GM21447 (cell line): ENCODE measurements at regions not wholly inside any gene's neighbourhood (a gene's known extent, or its start where the extent isn't known, plus 50 kb on each side); places are given as distances from the start of the nearest gene placed in this dataset.

Source experiments
- ATAC-seq: cut with Tn5 transposase; IDR thresholded peaks from one replicate; pipeline ENCODE4 v1.9.1; 2021; ENCODE audit not compliant: unreplicated experiment

DNA sequence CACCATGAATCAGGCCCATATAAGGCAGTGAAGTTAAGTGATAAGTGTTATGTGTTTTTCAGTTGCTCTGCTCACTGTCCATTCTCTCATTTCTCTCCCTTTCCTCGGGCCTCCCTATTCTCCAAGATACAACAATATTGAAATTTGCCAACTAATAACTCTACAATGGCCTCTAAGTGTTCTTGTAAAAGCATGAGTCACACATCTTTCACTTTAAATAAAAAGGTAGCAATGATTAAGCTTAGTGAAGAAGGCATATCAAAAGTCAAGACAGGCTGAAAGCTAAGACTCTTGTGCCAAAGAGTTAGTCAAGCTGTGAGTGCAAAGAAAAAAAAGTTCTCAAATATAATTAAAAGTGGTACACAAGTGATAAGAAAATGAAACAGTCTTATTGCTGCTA, 675.4 kb downstream of the OTOL1 start:
- no peak for ATAC-seq

DNA sequence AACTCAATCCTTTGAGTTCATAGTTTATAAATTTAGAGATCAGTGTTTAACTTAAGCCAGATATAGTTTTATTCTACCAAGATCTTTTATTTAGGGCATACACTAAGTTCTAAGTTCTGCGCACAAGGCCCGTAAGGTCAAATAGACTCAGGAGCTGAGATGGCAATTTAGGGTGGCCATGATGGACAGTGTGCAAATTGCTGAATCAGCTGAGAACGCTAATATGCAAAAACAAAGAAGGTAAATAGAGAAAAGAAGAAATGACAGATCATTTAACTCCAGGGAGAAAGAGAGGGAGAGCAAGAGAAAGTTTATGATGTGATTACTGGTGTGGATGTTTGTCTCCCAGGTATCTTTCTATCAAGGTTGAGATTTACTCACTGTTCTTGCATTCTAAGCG, 678.5 kb downstream of the OTOL1 start:
- no peak for ATAC-seq

DNA sequence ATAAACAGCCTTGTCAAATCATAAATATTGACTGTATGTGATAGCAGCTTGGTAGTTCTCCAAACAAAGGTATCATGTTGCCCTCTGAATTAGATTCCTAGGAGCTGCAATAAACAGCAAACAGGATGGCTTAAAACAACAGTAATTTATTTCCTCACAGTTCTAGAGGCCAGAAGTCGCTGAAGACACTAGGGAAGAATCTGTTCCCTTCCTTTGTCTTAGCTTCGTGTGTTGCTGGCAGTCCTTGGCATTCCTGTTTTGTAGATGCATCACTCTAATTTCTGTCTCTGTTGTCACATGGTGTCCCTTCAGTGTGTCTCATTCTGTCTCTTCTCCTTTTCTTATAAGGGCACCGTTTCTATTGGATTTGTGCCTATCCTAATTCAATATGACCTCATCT, 679.3 kb downstream of the OTOL1 start:
- no peak for ATAC-seq

DNA sequence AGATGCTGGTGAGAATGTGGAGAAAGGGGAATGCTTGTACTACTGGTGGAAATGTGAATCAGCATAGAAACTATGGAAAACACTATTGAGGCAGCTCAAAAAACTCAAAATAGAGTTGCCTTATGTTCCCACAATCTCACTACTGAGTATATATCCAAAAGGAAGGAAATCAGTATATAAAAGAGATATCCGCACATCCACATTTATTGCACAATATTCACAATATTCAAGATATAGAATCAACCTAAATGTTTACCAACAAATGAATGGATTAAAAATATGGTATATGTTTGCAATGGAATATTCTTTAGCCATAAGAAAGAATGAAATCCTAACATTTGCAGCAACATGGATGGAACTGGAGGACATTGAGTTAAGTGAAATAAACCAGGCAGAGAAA, 686.8 kb downstream of the OTOL1 start:
- no peak for ATAC-seq

DNA sequence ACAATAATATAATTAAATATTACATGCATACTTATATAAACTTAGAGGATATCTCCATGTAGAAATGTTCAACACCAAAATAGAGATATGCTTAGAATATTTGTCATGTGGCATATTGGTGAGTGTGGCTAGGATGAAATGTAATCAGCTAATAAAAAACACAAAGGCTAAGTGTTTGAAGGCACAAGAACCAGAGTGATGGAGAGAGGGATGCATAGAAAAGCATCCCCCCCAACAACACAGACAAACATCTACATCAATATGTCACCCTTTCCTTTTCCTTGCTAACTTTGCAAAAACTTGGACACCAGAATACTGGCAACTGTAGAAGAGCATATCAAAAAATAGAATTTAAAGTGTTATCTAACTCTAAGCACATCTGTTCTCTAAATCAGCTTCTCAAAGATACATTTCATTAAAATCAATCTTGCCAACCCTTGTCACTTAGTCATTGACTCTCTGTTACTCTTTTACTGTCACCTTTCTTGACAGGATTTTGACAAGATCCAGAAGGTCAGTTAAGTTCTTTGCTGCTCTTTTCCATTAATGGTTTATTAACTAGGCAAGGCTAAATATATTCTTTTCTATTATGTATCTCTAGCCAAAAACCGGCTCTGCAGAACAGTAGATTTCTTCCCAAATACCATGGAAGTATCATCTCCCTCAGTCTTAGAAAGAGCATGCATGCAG, 695.9 kb downstream of the OTOL1 start:
- ATAC-seq = no peak

DNA sequence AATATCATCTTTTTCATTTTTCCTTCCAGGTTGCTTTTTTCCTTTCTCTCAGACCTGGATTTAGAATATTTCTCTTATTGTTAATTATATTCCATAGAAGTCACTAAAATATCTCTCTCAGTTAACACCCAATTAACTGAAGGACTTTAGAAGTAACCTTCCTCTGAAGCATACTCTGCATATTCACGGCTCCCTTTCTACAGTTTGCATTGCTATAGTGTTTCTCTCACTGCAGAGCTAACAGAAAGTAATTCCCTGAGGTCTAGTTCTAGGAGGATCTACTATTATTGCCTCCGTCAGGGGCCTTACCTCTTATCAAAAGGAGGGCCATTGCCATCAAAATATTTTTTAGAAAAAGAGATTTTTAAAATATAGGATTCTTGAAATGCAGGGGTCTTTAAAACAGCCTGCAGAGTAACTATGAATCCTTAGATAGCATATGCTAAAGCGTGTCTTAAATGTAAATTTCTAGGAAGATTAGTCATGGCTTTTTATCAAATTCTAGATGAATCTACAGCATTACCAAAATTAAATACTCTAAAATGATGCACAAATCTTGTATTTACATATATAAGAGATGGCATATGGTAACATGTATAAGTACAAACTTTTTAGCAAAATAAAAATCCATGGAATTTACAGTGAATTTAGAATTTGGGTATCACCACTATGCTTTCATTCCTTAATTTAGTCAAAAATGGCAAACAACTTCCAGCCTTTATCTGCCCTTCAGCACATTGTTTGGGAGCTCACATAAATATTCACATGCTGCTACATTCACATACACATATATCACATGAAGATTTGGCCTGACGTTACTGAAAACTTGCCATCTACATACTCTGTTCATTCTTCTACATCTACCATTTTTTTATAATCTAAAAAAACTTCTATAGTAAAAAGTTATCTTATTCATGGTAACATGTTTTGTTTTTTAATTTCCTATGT, 696.8 kb downstream of the OTOL1 start:
- ATAC-seq = no peak

DNA sequence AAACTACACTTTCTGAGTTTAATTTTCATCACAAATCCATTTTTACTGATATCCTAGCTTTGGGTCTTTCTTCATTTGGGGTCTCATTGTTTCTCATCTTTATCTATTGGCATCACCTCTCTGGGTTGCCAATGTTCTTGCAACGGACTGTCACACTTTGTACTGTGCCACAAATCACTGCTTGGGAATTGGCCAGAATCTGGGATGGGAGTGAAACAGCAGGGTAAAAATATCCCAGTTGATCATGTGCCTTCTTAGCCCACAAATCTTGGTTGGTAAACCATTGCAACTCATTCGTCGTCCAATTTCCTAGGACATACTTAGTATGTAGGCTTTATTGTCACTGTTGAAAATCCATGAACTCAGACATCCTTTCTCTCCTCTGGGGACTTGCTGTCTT, 698.5 kb downstream of the OTOL1 start:
- no peak for ATAC-seq

DNA sequence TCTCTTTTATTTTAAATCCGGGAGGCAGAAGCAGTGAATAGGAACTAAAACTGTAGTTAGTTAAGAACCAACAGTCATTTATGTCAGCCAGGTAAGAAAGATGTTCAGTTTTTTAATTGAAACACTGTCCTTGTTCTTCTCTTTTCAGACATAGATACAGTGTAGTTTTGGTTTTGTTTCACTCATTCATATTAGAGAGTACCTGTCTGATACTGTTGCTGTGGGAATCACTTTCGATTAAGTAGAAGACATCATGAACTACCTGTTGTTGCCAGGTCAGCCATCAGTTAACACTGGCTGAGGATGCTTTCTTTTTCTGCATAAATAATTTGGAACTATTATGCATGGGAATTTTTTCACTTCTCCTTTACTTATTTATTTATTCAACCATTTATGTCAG, 700.4 kb downstream of the OTOL1 start:
- no peak for ATAC-seq

DNA sequence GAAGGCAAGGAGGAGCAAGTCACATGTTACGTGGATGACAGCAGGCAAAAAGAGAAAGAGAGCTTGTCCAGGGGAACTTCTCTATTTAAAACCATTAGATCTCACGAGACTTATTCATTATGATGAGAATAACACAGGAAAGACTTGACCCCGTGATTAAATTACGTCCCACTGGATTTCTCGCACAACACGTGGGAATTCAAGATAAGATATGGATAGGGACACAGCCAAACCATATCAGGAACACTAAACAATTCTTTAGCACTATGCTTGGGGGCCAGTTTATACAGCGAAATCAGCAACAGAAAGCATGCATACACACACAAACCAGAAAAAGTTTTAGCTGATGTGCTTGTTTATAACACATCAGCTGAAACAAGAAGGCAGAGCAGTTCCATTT, 704.2 kb downstream of the OTOL1 start:
- ATAC-seq = no peak

DNA sequence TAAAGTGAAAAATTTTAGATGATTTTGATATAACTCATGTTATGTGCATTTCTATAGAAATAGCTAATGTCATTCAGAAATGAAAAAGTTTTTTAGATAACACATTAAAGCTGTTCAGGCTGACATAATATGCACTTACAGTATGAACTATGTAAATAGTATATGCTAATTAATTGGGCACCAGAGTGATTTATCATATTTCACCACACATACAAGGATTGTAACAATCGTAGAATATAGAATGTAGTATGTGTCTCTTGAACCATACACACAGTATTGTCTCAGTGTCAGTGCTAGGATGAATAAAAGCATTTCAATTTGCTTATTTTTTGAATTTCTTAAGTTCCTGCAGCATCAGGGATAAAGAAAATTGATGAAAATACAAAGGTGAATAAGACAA, 710.0 kb downstream of the OTOL1 start:
- ATAC-seq = no peak

DNA sequence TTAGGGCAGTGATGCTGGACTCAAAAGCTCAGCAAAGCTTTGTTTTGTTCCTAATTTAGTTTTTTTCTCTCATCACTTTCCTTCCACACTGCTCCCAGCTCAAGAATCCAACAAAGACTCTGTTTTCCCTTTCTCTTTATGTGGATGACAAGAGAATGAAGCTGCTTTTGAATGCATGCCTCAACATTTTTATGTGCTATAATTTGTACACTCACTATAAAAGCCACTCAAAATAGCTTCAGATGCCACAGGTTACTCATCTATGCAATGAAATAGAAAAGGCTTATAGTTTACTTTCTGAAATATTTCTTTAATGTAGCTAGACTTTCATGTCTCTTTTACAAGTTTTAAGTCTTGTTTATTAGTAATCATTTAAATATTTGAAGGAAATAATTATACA, 714.9 kb downstream of the OTOL1 start:
- ATAC-seq = no peak

DNA sequence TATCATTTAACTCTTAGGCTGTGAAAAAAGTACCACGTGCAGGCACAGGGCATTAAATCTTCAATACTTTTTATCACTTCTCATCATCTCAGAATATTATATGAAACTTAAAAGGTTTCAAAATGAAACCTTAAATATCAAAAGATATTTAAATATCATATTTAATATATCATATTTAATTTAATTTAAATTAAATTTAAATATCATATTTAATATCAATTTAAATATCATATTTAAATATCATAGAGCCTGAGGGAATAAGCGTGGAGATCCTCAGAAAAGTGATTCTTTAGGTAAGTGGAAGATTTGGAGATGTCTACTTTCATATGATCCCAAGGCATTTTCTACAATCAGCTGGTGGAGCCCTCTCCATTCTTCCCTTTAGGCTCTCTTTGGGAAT, 716.6 kb downstream of the OTOL1 start:
- no peak for ATAC-seq

DNA sequence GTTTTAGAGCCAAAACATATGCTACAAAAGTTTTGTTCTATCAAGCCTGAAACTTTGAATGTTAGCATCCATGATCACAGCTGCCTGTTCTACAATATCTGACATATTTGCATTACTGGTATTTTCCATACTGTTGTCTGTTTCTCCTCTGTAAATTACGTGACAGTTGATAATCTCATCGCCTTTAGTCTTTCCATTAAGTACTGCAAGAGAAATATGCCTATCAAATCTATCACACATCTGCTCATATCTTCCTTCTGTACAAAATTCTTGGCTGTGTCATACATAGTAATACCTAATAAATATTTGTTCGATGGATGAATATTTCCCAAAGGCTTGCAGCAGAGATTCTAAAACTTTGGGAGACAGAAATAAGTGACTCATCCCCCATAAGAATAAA, 717.3 kb downstream of the OTOL1 start:
- ATAC-seq = no peak

DNA sequence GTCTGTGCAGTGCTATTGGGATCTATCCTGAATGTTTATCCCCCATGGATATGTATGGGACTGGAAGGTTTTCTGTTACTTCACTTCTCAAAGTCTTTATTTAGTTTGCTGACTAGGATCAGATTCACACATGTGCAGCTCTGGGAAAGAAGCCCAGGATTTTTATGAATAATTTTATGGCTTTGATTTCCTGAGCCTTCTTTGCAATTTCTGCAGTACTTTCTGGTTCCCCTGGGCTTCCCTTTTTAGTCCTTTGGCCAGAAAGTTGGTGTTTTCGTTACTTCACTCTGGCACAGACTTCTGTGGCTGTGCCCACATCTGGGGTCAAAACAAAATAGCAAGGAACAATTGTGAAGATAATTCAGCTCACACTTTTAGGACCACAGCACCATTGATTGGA, 721.0 kb downstream of the OTOL1 start:
- ATAC-seq = no peak

DNA sequence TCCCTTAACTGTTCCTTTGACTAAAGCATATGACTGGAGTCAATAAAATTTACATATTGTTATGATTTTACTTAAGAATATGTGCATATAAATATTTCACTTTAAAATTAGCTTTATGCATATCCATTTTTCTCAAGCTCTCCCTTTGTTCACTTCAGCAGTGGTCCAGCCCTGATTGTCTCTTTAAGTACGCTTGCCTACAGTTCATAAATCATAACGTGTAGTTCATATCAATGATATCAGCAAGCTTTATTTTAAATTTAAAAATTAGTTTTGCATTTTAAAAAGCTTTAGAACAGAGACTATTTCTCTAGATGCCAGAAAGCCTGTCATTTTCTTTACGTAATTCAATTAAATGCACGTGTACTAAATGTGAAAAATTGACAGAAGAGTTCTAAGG, 721.9 kb downstream of the OTOL1 start:
- no peak for ATAC-seq

DNA sequence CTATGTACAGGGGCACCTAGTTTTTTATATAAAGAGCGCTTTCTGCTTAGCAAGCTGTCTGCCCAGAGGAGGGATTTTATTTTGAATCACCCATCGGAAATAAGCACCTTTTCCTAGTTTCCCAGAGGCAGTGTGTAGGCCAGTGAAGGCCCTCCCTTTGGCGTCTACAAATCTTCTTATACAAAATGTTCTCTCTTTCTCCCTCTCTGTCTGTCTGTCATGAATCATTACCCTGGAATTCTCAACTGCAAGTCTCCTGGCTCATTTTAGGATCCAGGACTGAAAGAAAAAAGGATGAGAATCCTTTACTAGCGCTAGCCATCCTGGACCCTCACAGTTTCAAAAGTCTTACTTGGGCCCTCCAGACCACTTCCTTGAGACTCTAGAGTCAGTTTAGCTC, 728.1 kb downstream of the OTOL1 start:
- no peak for ATAC-seq

DNA sequence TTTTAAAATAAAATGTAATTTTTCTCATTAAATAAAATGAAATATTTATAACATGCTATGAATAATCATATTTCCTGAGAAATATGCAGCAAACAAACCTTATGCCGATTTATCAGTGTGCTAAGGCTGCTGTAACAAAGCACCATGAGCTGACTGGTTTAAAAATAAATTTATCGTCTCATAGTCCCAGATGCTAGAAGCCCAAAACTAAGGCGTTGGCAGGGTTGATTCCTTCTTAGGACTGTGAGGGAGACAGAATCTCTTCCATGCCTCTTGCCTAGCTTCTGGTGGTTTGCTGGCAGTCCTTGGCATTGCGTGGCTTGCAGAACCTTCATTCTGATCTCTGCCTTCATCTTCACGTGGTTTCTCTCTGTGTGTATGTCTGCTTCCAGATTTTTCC, 740.3 kb downstream of the OTOL1 start:
- ATAC-seq = no peak

DNA sequence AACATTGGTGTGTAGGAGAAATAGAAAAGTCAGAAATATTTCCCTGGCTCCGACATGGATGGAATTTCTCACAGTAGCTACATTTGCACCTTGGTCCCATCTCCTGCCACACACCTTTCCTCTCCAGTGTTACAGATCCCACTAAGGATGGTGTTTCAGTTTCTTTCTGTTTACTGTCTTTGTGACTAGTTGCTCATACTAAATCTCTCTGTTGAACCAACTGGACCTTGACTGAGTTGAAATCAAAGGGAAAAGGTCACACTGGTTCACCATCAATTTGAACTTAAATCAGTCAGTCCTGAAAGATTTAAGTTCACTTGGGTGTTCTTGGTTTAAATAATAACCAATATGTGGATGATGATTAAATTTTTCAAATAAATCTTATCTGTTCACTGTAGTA, 754.2 kb downstream of the OTOL1 start:
- no peak for ATAC-seq

DNA sequence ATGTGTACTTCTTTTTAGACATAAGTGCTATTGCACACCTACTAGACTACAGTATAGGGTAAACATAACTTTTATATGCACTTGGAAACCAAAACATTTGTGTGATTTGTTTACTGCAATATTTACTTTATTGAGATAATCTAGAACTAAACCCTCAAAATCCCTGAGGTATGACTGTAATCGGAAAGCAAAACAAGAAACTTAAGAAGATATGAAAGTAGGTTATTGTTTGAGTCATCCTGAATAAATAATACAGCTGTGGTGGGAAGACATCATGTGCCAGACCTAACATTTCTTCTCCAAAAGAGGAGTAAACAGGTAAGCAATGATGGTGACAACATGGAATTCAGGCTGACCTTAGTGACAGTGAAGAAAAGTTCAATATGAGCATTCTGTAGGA, 765.5 kb downstream of the OTOL1 start:
- no peak for ATAC-seq

DNA sequence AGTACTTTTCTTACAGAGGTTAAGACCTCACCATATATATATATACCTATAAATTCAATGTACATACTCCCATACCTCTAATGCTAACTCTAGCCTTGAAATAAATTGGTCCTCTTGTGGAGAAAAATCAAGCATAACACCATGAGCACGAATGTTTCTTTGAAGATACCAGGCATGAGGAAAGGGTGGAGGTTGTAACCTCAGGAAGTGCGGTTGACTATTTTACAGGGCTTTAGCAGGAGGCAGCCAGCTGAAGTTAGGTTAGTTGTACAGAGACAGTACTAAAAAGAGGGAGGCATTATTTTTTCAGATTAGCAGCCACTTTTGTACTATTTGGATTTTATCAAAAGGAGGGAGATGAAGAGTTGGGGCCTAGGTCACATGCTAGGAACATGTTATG, 767.0 kb downstream of the OTOL1 start:
- no peak for ATAC-seq

DNA sequence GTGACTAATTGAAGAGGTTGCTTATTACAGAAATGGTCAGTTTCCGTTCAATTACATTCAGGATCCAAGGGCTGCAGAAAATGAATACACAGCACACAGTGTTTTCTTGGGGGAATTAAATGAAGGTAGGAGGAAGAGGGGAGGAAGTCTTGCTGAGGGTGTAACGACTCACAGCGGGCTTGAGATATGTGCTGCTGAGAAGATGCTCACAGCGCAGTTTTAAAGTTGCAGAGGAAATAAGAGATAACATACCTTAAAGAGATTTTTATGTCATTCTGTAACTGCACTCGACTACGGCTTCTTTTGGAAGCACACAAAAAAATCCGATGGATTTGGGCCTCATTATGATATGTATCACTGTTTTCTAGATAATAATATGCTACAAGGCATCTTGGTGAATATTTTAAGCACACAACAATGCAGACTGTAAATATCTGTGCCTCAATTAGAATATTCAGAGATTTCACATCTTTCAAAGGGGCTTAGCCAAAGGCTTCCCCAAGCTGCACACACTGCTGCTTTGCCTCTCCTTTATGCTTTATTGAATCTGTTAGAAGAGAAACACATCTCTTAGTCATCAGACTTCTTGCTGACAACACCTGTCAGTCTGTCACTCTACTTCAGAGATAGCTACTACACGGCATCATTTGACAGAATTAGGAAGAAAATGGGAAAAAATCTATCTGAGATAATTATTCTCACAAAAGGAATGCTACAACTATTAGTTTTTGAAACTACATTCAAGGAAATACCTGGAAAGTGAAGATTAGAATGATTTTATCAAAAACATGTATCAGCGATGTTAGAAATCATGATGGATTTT, 773.2 kb downstream of the OTOL1 start:
- no peak for ATAC-seq

DNA sequence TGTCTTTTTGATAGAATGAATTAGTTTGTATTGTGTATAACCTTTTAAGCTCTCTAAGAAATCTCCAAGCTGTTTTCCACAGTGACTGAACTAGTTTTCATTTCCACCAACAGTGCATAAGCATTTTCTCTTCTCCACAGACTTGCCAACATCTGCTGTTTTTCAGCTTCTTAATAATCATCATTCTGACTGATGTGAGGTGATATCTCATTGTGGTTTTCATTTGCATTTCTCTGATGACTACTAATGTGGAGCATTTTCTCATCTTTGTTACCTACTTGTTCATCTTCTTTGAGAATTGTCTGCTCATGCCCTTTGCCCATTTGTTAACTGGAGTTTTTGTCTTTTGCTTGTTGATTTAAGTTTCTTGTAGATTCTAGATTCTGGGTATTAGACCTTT, 777.5 kb downstream of the OTOL1 start:
- ATAC-seq = no peak
